DOHH2 (cell line): ENCODE measurements at regions not wholly inside any gene's neighbourhood (a gene's known extent, or its start where the extent isn't known, plus 50 kb on each side); places are given as distances from the start of the nearest gene placed in this dataset.

Experiments
- CTCF ChIP-seq: fragments of 200-600 bp; sonication (generic); IDR thresholded peaks from one replicate; pipeline ENCODE4 v1.5.1; 2014; ENCODE audit warnings: antibody characterized with exemption, mild to moderate bottlenecking, low read depth, low read length; ENCODE audit not compliant: poor library complexity, severe bottlenecking
- EZH2phosphoT487 ChIP-seq: fragments of 200-600 bp; sonication (generic); IDR thresholded peaks from 2 replicates; pipeline ENCODE4 v1.6.1; 2017; ENCODE audit warnings: borderline replicate concordance, mild to moderate bottlenecking, antibody characterized with exemption, low read length, moderate library complexity, mixed read lengths

GRCh38 chr11:37503411-37504059, 905.5 kb upstream of the RAG2 start:
- TF ChIP-seq CTCF (no peak), EZH2phosphoT487 (no peak)
